ENCODE measurements at regions not wholly inside any gene's neighbourhood (a gene's known extent, or its start where the extent isn't known, plus 50 kb on each side); places are given as distances from the start of the nearest gene placed in this dataset.

GRCh38 chr15:91699741-91700140 is 153.8 kb upstream of the SLCO3A1 start:
- no peak for TF ChIP-seq CTCF (IDR thresholded peaks at IDR 0.05; ENCODE audit: insufficient read depth in 1 of 2, low read depth in 1 of 2, low read length in 1 of 2, severe bottlenecking in 1 of 2, unreplicated experiment in 1 of 2)
- intact Hi-C loops (cut with micrococcal nuclease; ENCODE audit: unreplicated experiment): no loop called here
- ChIA-PET POLR2A (no interaction called here), CTCF (no interaction called here)
- no peaks in the 10 kb centered on the region for H3K4me1 ChIP-seq
- H3K27me3 Mint-ChIP-seq (ENCODE audit: insufficient read depth, unreplicated experiment): peaks cover 7% of the 10 kb centered on the region
- H3K9me3 Mint-ChIP-seq (ENCODE audit: unreplicated experiment): no peaks in the 10 kb centered on the region
- no peaks in the 10 kb centered on the region for H3K36me3 ChIP-seq (ENCODE audit: control insufficient read depth, insufficient read depth, low read length)
- no peaks in the 10 kb centered on the region for H3K27me3 ChIP-seq (replicated peaks; ENCODE audit: control insufficient read depth, insufficient read depth, low read length)
- H3K4me3 ChIP-seq (ENCODE audit: low read depth, low read length): no peak overlapping the region
- H3K4me3 Mint-ChIP-seq (ENCODE audit: unreplicated experiment): no peak overlapping the region
- H3K4me1 Mint-ChIP-seq (ENCODE audit: low read depth, unreplicated experiment): no peaks in the 10 kb centered on the region
- H3K36me3 Mint-ChIP-seq (ENCODE audit: insufficient read depth, unreplicated experiment): no peaks in the 10 kb centered on the region
- H3K9me3 ChIP-seq: no peaks in the 10 kb centered on the region
- DNase-seq: no peak
- H3K27ac Mint-ChIP-seq (ENCODE audit: unreplicated experiment): no peak overlapping the region
- no TSS peak for BruUV-seq (replicated peaks)

GRCh38 chr15:91703274-91703673 is 150.2 kb upstream of the SLCO3A1 start:
- H3K9me3 ChIP-seq: no peaks in the 10 kb centered on the region
- intact Hi-C loops (cut with micrococcal nuclease; ENCODE audit: unreplicated experiment): no loop called here
- BruUV-seq (replicated peaks): no TSS peak
- no peak overlapping the region for H3K4me3 ChIP-seq (ENCODE audit: low read depth, low read length)
- no peak overlapping the region for H3K4me3 Mint-ChIP-seq (ENCODE audit: unreplicated experiment)
- DNase-seq: no peak
- no peak overlapping the region for H3K27ac Mint-ChIP-seq (ENCODE audit: unreplicated experiment)
- no peaks in the 10 kb centered on the region for H3K36me3 ChIP-seq (ENCODE audit: control insufficient read depth, insufficient read depth, low read length)
- H3K4me1 ChIP-seq: no peaks in the 10 kb centered on the region
- ChIA-PET CTCF (no interaction called here), POLR2A (no interaction called here)
- no peaks in the 10 kb centered on the region for H3K4me1 Mint-ChIP-seq (ENCODE audit: low read depth, unreplicated experiment)
- H3K36me3 Mint-ChIP-seq (ENCODE audit: insufficient read depth, unreplicated experiment): no peaks in the 10 kb centered on the region
- H3K9me3 Mint-ChIP-seq (ENCODE audit: unreplicated experiment): no peaks in the 10 kb centered on the region
- TF ChIP-seq CTCF (IDR thresholded peaks at IDR 0.05; ENCODE audit: insufficient read depth in 1 of 2, low read depth in 1 of 2, low read length in 1 of 2, severe bottlenecking in 1 of 2, unreplicated experiment in 1 of 2): no peak
- peaks cover 7% of the 10 kb centered on the region for H3K27me3 Mint-ChIP-seq (ENCODE audit: insufficient read depth, unreplicated experiment)
- no peaks in the 10 kb centered on the region for H3K27me3 ChIP-seq (replicated peaks; ENCODE audit: control insufficient read depth, insufficient read depth, low read length)

GRCh38 chr15:91704343-91704742 is 149.2 kb upstream of the SLCO3A1 start:
- no peaks in the 10 kb centered on the region for H3K9me3 Mint-ChIP-seq (ENCODE audit: unreplicated experiment)
- no peak overlapping the region for H3K27ac Mint-ChIP-seq (ENCODE audit: unreplicated experiment)
- BruUV-seq (replicated peaks): no TSS peak
- Histone ChIP-seq H3K4me3 (ENCODE audit: low read depth, low read length) (no peak overlapping the region), H3K27me3 (replicated peaks; ENCODE audit: control insufficient read depth, insufficient read depth, low read length) (no peaks in the 10 kb centered on the region), H3K9me3 (no peaks in the 10 kb centered on the region), H3K36me3 (ENCODE audit: control insufficient read depth, insufficient read depth, low read length) (no peaks in the 10 kb centered on the region), H3K4me1 (no peaks in the 10 kb centered on the region)
- H3K4me1 Mint-ChIP-seq (ENCODE audit: low read depth, unreplicated experiment): no peaks in the 10 kb centered on the region
- POLR2A ChIA-PET: no interaction called here
- DNase-seq: no peak
- no peak for TF ChIP-seq CTCF (IDR thresholded peaks at IDR 0.05; ENCODE audit: insufficient read depth in 1 of 2, low read depth in 1 of 2, low read length in 1 of 2, severe bottlenecking in 1 of 2, unreplicated experiment in 1 of 2)
- no peak overlapping the region for H3K4me3 Mint-ChIP-seq (ENCODE audit: unreplicated experiment)
- H3K27me3 Mint-ChIP-seq (ENCODE audit: insufficient read depth, unreplicated experiment): peaks cover 7% of the 10 kb centered on the region
- CTCF ChIA-PET: no interaction called here
- H3K36me3 Mint-ChIP-seq (ENCODE audit: insufficient read depth, unreplicated experiment): no peaks in the 10 kb centered on the region
- intact Hi-C loops (cut with micrococcal nuclease; ENCODE audit: unreplicated experiment): no loop called here
